Dermis blood vessel endothelial cell (primary cell): ENCODE measurements at regions not wholly inside any gene's neighbourhood (a gene's known extent, or its start where the extent isn't known, plus 50 kb on each side); places are given as distances from the start of the nearest gene placed in this dataset.

ENCODE experiments used
- DNase-seq: peaks from one replicate; pipeline ENCODE4 v3.0.0; 2010

GRCh38 chr3:106365061-106365691, 496.4 kb upstream of the CBLB start:
- no peak for DNase-seq

DNA sequence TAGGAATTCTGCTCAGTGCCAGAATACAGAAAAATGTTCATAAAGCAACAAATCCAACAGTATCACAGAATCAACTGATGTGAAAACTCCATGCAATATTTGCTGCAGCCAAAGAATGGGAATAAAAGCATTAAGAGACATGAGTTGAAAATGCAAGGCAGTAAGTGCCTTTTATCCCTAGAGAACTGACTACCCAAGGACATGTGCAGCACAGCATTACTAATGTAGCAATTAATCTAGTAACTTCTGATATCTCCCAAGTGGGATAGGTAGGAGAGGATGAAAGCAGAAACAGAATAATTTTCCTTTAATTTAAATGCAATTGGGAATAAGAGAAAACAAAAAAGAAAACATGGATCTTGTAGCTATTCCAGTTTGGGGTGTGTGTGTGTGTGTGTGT, 497.5 kb upstream of the CBLB start:
- DNase-seq, result no peak

DNA sequence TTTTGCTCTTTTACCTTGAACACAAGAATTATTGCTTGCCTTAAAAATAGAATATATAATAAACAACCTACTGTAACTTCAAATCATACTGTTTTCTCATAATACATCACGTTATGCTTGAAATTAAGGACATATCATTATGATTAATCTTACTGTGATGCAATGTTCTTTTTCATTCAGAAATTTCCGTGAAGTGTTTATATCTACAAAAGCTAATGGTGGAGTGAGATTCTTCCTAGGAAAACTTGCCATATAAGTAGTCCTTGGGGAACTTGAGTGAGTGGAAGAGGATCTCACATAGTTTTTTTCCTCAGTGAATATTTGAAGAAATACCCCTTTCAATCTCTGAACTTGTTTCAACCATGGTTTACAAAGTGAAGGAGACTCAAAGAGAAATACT, 498.7 kb upstream of the CBLB start:
- no peak for DNase-seq

- DNase-seq, result no peak
Measured at GRCh38 chr3:106371221-106371970, 502.6 kb upstream of the CBLB start.

DNA sequence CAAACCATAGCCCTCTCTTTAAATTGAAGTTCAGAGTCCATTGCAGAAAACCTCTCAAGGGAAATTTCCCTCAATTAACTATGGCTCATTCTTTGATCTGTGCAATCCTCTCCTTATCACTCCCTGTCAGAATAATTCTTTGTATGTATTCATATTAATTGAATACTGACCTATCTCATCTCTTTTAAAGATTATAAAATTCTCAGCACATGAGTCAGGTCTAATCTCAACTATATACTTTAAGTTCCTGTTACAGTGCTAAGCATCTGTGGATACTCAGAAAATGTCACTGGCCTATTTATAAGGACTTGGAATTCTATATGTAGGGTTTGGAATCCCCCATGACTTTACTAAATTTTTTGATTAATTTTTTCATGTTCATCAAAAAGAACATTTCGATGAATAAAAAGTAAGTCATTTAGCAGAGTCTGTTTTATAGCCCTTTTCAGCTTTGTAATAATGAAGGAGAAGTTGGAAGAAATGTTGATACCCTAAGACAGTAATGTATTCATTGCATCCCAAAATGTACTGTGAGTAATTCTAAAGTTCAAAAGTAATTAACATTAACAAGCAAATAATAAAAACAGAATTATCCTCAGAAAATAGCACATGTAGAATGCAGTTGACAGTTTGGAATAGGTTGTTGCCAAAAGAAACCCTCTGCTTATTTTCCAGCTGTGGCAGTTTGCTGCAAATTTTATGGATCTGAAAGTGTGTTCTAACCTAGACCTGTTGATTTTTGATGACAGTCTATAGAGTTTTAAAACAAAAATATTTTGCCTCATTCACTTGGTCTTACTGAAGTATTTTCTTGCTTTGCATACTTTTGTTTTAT, 503.4 kb upstream of the CBLB start:
- DNase-seq, result no peak

DNA sequence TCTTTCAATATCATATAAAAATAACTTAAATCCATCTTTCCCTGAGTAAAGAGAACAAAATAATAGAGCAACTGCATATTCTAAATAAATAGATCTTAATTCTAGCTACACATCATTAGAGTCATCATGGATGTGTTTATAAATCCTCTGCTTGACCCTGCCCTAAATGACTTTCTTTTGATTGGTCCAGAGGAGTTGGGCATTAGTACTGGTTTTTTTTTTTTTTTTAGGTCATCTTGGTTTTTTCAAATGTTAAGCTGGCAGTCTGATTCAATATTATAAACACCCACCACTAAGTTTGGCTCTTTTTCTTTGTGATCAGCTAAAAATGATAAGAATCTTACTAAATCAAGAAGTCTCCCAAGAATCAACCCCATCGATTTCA, 504.0 kb upstream of the CBLB start:
- DNase-seq, result no peak

GRCh38 chr3:106376016-106376570, 507.3 kb upstream of the CBLB start:
- no peak for DNase-seq

DNA sequence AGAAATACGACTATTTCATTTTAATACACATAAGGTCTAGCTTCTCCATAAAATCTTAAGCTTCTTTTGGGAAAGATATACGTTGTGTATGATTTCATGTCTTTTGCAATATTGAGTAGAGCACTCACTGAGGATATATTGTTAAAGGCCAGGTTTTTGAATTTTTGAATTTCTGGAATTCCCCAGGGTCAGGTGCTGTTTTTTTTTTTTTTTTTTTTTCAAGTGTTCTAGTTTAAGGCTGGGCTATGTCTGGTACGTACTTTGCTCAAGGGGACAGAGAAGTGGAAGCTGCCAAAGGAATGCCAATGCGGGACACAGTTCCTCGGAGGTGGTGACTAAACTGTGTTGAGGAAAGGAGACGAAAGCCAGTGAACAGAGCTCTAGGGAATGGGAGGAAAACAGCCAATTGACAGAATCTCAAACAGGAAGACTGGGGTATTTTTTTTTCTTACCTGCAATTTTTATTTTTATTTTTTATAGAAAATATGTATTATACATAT, 510.5 kb upstream of the CBLB start:
- no peak for DNase-seq

DNA sequence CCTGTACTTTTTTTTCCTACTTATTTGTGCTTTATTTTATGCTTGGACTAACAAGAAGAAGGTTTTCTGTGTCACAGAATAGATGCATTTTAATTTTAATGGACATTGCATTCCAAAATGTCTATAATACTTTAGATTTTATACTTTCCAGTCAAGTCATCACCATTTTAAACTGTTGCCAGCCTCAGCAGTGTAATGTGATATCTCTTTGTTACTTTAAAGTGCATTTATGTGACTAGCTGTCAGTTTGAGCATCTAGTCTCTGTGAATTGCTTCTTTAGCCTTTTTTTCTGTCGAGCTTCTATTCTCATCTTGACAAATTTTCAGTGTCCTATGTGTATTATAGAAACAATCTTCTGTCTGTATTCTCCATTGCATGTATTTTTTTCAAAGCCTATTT, 511.4 kb upstream of the CBLB start:
- no peak for DNase-seq

DNA sequence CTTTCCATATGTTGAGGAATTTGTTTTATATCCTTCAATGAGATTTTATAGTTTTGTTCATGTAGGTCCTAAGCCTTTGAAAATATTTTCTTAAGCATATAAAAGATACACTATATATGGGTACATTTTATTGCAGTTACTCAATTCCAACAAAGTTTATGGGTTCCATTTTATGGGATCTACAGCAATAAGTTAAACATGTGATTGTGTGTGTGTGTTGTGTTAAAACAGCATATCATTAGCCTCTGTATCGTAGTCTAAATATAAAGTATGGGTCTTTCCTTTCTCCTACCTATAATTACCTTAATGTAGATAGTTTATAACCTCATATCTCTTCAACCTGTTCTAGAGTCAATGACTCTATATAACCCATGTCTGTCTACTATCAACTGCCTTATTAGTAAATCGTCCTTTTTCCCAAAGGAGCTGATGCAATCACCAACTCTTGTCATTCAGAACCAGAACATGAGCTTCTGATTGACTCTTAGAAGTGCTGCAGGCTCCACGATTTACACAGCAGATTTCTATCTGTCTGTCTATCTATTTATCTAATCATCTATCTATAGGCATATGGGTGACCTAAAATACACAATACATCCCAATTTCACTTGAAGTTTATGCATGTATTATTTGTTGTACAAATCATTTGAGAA, 512.6 kb upstream of the CBLB start:
- DNase-seq, result no peak

GRCh38 chr3:106381939-106382335, 513.1 kb upstream of the CBLB start:
- no peak for DNase-seq

GRCh38 chr3:106386050-106386449, 517.2 kb upstream of the CBLB start:
- no peak for DNase-seq

GRCh38 chr3:106392915-106393314, 524.1 kb upstream of the CBLB start:
- DNase-seq, result no peak

DNA sequence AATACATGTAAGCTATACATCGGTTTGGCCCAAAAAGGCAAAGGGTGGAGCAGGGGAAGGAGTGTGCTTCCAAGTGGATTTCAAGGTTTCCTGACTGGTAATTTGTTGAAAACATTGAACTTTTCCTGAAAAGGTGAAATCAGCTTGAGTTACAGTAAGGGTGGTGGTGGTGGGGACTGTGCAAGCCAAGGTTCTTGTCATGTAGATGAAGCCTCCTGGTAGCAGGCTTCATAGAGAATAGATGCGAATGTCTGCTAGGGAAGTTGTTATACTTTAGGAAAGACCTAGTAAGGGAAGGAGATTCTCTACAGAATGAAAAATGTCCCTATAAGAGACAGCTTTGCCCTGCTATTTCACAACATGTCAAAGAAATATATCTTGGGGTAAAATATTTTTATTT, 528.2 kb upstream of the CBLB start:
- no peak for DNase-seq

DNA sequence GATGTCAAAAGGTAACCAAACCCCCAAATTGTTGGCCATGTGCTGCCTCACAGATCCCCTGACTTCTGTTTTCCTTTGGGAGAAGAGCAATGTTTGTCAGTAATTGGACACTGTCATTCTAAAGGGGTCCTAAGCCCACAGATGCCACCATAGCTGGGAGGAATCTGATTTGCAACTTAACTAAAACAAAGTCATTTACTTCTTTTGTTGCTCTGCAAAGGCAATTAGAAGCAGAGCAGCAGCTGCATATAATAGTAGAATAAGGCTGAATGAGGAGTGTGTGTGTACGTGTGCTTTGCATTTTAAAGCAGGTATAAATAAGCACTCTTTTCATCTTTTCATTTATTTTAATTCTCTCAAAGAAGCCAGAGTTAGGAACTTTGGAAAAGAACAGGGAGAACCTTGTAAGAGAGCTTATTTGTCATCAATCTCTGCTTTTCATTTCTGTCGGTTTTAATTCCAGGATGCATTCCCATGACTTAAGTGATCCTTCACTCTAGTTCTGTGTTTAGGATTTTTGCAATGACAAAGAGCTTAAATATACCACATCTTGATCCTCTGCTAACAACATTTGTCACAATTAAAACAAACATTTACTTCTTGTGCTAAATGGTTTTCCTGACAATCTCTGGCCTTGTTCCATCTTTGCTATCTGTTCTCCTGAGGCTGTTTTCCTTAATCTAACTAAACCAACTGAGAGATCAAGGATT, 530.2 kb upstream of the CBLB start:
- no peak for DNase-seq

- DNase-seq, result no peak
Measured at GRCh38 chr3:106399761-106400160, 530.9 kb upstream of the CBLB start.

DNA sequence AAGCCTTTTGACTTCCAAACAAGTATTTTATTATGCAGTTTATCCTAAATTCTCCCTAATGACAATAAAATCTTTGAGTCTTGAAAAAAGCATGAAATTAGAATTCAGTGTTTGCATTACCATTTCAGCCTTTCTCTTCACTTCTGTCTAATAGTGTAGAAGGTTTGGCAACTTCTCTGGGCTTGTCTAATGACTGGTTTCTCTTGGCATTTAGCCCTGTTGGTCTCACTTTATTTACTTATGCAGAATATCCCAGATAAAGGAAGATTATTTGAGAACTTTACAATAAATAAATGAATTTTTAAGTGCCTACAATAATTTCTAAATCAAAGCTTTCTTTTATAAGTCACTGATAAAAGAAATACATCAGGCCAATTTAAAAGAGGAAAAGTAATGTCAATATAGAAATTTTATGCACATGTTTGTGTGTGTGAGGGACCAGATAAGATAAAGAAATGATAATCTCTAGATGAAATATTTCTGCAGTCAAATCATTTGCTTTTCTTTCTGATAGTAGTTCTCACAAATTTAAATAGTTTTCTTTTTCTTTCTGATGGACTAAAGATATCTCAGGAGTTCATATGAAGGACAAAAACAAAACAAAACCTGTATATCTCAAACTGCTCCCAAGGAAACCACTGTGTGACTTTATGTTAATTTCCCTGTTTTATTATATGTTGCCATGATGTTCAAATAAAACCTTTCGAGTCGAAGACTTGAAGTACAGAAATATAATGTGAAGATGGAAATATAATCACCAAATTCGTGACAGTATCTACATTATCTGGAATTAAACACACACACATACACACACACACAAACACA, 533.1 kb upstream of the CBLB start:
- no peak for DNase-seq

DNA sequence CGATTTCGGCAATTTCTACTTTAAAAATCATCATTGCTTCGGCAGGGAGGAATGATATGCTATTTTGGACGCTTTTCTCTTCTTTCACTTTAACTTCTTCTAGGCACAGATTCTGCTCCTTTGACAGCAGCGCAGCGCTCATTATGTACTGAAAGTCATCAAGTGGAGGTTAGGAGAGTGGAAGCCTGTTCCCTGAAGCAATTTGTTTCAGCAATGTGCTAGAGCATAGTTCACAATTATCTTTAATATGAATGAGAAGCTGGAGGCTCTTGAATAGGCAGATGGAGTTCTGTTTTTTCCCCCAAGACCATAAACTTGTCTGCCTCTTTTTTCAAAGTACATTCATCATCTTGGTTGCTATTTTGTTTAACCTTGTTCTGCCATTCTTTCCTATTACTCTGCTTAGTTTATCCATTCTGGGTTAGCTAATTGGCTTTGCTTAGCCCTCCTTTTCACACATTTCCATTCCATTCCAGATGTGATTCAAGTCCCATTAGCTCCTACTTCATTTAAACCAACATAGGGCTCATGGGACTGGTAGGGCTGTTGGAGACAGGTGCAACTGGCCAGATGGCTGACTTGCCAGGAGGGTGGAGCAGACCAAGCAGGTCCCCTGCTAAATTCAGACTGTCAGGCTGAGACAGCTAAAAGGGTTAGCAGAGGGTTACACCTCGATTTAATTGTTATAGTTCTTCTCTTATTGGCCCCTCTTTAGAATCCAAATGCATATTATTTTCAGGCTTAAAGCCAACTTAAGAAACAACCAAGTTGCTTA, 534.7 kb upstream of the CBLB start:
- DNase-seq, result no peak

GRCh38 chr3:106413683-106414082, 544.9 kb upstream of the CBLB start:
- DNase-seq, result no peak

- no peak for DNase-seq
Measured at GRCh38 chr3:106420628-106421027, 551.8 kb upstream of the CBLB start.
